BLaER1 treated with 17β-estradiol and CSF1 and Interleukin-3, amounts not matched to agents 10 nM and 100 nM (cell line): ENCODE measurements at regions not wholly inside any gene's neighbourhood (a gene's known extent, or its start where the extent isn't known, plus 50 kb on each side); places are given as distances from the start of the nearest gene placed in this dataset.

ENCODE experiments used
- H3K27ac ChIP-seq, 11 experiments: shearing (Covaris generic); formaldehyde crosslinking; 2 replicates each; pipeline ENCODE4 v1.8.1; 2022
- H3K27me3 ChIP-seq, 11 experiments: shearing (Covaris generic); formaldehyde crosslinking; 2 replicates each; pipeline ENCODE4 v1.8.1; 2022
- H3K36me3 ChIP-seq, 11 experiments: shearing (Covaris generic); formaldehyde crosslinking; 2 replicates each; pipeline ENCODE4 v1.8.1; 2022
- H3K4me1 ChIP-seq, 10 experiments: shearing (Covaris generic); formaldehyde crosslinking; 2 replicates each; pipeline ENCODE4 v1.8.1; 2022
- H3K4me2 ChIP-seq, 11 experiments: shearing (Covaris generic); formaldehyde crosslinking; 2 replicates each; pipeline ENCODE4 v1.8.1; 2022
- H3K4me3 ChIP-seq, 10 experiments: shearing (Covaris generic); formaldehyde crosslinking; 2 replicates each; pipeline ENCODE4 v1.8.1; 2022
- H3K9ac ChIP-seq, 11 experiments: shearing (Covaris generic); formaldehyde crosslinking; 2 replicates each; pipeline ENCODE4 v1.8.1; 2022
- H3K9me3 ChIP-seq, 11 experiments: shearing (Covaris generic); formaldehyde crosslinking; replicated peaks in 1 of 11; 2 replicates each; pipeline ENCODE4 v1.8.1; 2022
- H4K20me1 ChIP-seq, 11 experiments: shearing (Covaris generic); formaldehyde crosslinking; 2 replicates each; pipeline ENCODE4 v1.8.1; 2022
- Cebpa-rat ChIP-seq, 11 experiments: shearing (Covaris generic); IDR thresholded peaks; 2 replicates each; pipeline ENCODE4 v1.8.1; 2022

- Histone ChIP-seq H3K9me3 (peaks cover 0 to 21% (median 11%) of the 10 kb centered on the region in 11 experiments; a peak in 8 of 22 replicates), H4K20me1 (no peaks in the 10 kb centered on the region; a peak in 1 of 22 replicates), H3K9ac (no peak overlapping the region), H3K27me3 (no peaks in the 10 kb centered on the region), H3K4me1 (peaks cover 8 to 32% (median 14%) of the 10 kb centered on the region in 10 experiments; a peak in 19 of 20 replicates), H3K4me3 (no peak overlapping the region), H3K4me2 (peak overlapping the region in 7 of 11 experiments; percentile 39 to 70 (median 62); a peak in 13 of 22 replicates), H3K27ac (no peak overlapping the region), H3K36me3 (no peaks in the 10 kb centered on the region)
- no peak for TF ChIP-seq Cebpa-rat (IDR thresholded peaks at IDR 0.05)
Observed at GRCh38 chr2:12302691-12303090, 414.0 kb upstream of the TRIB2 start.

- Histone ChIP-seq H4K20me1 (no peaks in the 10 kb centered on the region; a peak in 1 of 22 replicates), H3K4me3 (no peak overlapping the region), H3K27me3 (no peaks in the 10 kb centered on the region), H3K9me3 (peaks cover 0 to 21% (median 11%) of the 10 kb centered on the region in 11 experiments; a peak in 8 of 22 replicates), H3K27ac (0 out of 22 replicates have a peak overlapping the region, but pooled peaks of 1 of the 11 experiments have one; percentile 21), H3K4me2 (peak overlapping the region; percentile 31 to 70 (median 49); a peak in 21 of 22 replicates), H3K36me3 (no peaks in the 10 kb centered on the region), H3K9ac (no peak overlapping the region), H3K4me1 (peaks cover 8 to 32% (median 14%) of the 10 kb centered on the region in 10 experiments; a peak in 19 of 20 replicates)
- TF ChIP-seq Cebpa-rat (IDR thresholded peaks at IDR 0.05): no peak
Observed at GRCh38 chr2:12303181-12304030, 413.3 kb upstream of the TRIB2 start.

DNA sequence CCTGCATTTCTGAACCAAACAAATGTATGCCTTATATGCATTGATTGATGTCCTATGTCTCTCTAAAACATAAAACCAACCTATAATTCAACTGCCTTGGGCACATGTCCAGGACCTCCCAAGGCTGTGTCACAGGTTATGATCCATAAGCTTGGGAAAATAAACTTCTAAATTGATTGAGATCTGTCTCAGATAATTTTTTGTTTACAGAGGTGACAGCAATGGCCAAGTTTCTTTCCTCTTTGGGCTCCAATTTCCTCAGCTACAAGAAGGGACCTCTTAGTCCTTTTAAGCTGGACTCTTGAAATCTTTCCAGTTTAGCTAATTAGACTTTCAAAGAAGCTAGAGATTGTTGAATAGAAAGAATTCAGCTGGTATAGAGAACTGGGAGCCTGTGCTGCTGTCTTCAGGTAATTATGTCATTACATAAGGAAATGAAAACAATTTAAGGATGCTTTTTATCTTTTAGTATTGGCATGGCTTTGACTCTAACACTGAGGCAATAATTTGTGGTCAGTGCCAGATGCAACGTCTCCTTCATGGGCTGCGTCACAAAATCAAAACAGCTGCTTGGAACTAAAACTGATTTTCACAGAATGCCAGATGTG lies 412.1 kb upstream of the TRIB2 start:
- no peak for TF ChIP-seq Cebpa-rat (IDR thresholded peaks at IDR 0.05)
- Histone ChIP-seq H3K4me3 (no peak overlapping the region), H3K27ac (no peak overlapping the region), H3K4me2 (peak overlapping the region in 5 of 11 experiments; percentile 3 to 31 (median 24); a peak in 6 of 22 replicates), H3K36me3 (no peaks in the 10 kb centered on the region), H3K27me3 (no peaks in the 10 kb centered on the region), H3K9ac (no peak overlapping the region), H3K4me1 (peaks cover 8 to 32% (median 14%) of the 10 kb centered on the region in 10 experiments; a peak in 19 of 20 replicates), H3K9me3 (peaks cover 0 to 13% (median 4%) of the 10 kb centered on the region in 11 experiments; a peak in 7 of 22 replicates), H4K20me1 (no peaks in the 10 kb centered on the region; a peak in 1 of 22 replicates)

- Histone ChIP-seq H3K9ac (no peak overlapping the region), H3K27me3 (no peaks in the 10 kb centered on the region), H3K4me1 (peaks cover 8 to 32% (median 14%) of the 10 kb centered on the region in 10 experiments; a peak in 19 of 20 replicates), H3K9me3 (peaks cover 0 to 3% (median 0%) of the 10 kb centered on the region in 11 experiments; a peak in 1 of 22 replicates), H3K4me2 (no peak overlapping the region), H3K27ac (no peak overlapping the region), H4K20me1 (no peaks in the 10 kb centered on the region; a peak in 1 of 22 replicates), H3K36me3 (no peaks in the 10 kb centered on the region), H3K4me3 (no peak overlapping the region)
- no peak for TF ChIP-seq Cebpa-rat (IDR thresholded peaks at IDR 0.05)
Observed at GRCh38 chr2:12305931-12306330, 410.8 kb upstream of the TRIB2 start.

DNA sequence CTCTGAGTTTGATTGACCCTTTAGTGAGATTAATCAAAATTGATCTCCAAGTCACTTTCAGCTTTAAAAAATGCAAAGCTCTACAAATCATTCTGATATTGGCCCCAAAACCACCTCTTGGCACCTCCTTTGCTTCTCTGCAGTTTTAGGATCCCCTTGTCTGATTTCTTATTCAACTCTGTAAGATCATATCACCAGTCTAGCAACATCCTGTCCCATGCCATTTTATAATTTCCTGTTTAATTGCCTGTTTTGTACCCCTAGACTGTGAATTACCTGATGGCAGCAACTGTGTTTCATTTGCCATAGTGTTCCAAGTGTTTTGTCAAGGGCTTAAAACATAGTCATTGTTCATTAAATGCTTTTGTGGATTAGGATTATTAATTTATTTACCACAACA lies 406.3 kb upstream of the TRIB2 start:
- H4K20me1 ChIP-seq: no peaks in the 10 kb centered on the region
- H3K27ac ChIP-seq: no peak overlapping the region
- no peak overlapping the region for H3K4me3 ChIP-seq
- H3K4me2 ChIP-seq: no peak overlapping the region
- no peak for TF ChIP-seq Cebpa-rat (IDR thresholded peaks at IDR 0.05)
- no peaks in the 10 kb centered on the region for H3K36me3 ChIP-seq
- H3K9me3 ChIP-seq: no peaks in the 10 kb centered on the region; a peak in 2 of 22 replicates
- no peak overlapping the region for H3K9ac ChIP-seq
- H3K27me3 ChIP-seq: no peaks in the 10 kb centered on the region
- peaks cover 5 to 19% (median 16%) of the 10 kb centered on the region in 10 experiments; a peak in 17 of 20 replicates for H3K4me1 ChIP-seq

- no peak for TF ChIP-seq Cebpa-rat (IDR thresholded peaks at IDR 0.05)
- Histone ChIP-seq H3K9ac (0 out of 22 replicates have a peak overlapping the region, but pooled peaks of 1 of the 11 experiments have one; percentile 7), H3K4me3 (no peak overlapping the region), H3K27me3 (no peaks in the 10 kb centered on the region), H3K4me1 (peaks cover 5 to 19% (median 16%) of the 10 kb centered on the region in 10 experiments; a peak in 17 of 20 replicates), H3K36me3 (no peaks in the 10 kb centered on the region), H4K20me1 (no peaks in the 10 kb centered on the region), H3K9me3 (peaks cover 0 to 4% (median 0%) of the 10 kb centered on the region in 11 experiments; a peak in 2 of 22 replicates), H3K27ac (no peak overlapping the region), H3K4me2 (peak overlapping the region in 10 of 11 experiments; percentile 4 to 80 (median 64); a peak in 18 of 22 replicates)
Observed at GRCh38 chr2:12313445-12314126, 403.1 kb upstream of the TRIB2 start.

GRCh38 chr2:12314127-12314760 lies 402.5 kb upstream of the TRIB2 start:
- Histone ChIP-seq H4K20me1 (no peaks in the 10 kb centered on the region), H3K4me3 (no peak overlapping the region), H3K9ac (0 out of 22 replicates have a peak overlapping the region, but pooled peaks of 1 of the 11 experiments have one; percentile 7), H3K4me2 (peak overlapping the region; percentile 3 to 80 (median 64); a peak in 18 of 22 replicates), H3K27me3 (no peaks in the 10 kb centered on the region), H3K27ac (no peak overlapping the region), H3K36me3 (no peaks in the 10 kb centered on the region), H3K9me3 (peaks cover 0 to 4% (median 0%) of the 10 kb centered on the region in 11 experiments; a peak in 2 of 22 replicates), H3K4me1 (peaks cover 5 to 19% (median 16%) of the 10 kb centered on the region in 10 experiments; a peak in 17 of 20 replicates)
- TF ChIP-seq Cebpa-rat (IDR thresholded peaks at IDR 0.05): no peak

DNA sequence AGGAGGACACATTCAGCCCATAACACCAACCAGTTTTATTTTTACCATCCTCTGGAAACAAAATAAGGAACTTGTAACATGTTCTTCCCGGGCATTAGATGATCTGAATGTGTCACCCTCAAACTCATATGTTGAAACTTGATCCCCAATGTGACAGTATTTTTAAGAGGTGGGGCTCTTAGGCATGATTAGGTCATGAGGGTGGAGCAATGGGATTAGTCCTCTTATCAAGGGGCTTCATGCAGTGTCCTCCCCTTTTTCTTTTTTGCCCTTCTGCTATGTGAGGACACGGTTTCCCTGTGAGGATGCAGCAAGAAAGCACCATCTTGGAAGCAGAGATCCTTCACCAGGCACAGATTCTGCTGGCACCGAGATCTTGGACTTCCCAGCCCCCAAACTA lies 401.5 kb upstream of the TRIB2 start:
- Histone ChIP-seq H3K4me2 (no peak overlapping the region), H3K9ac (no peak overlapping the region), H3K36me3 (no peaks in the 10 kb centered on the region), H3K4me1 (peaks cover 5 to 25% (median 19%) of the 10 kb centered on the region in 10 experiments; a peak in 18 of 20 replicates), H4K20me1 (no peaks in the 10 kb centered on the region), H3K9me3 (peaks cover 0 to 4% (median 0%) of the 10 kb centered on the region in 11 experiments; a peak in 2 of 22 replicates), H3K4me3 (no peak overlapping the region), H3K27ac (no peak overlapping the region), H3K27me3 (no peaks in the 10 kb centered on the region)
- TF ChIP-seq Cebpa-rat (IDR thresholded peaks at IDR 0.05): no peak
